ENCODE measurements at regions not wholly inside any gene's neighbourhood (a gene's known extent, or its start where the extent isn't known, plus 50 kb on each side); places are given as distances from the start of the nearest gene placed in this dataset.
"Not testable (repeated sequence)": the region's sequence is repeated elsewhere in the genome, so short reads cannot be mapped to it uniquely, and the experiment has no call there.

- DNase-seq (ENCODE audit: low spot score) = no peak
These were observed 860.5 kb downstream of the NCAM2 start for GRCh38 chr21:21858502-21859334.

GRCh38 chr21:21860888-21861287 is 862.7 kb downstream of the NCAM2 start:
- DNase-seq (ENCODE audit: low spot score) = no peak

DNA sequence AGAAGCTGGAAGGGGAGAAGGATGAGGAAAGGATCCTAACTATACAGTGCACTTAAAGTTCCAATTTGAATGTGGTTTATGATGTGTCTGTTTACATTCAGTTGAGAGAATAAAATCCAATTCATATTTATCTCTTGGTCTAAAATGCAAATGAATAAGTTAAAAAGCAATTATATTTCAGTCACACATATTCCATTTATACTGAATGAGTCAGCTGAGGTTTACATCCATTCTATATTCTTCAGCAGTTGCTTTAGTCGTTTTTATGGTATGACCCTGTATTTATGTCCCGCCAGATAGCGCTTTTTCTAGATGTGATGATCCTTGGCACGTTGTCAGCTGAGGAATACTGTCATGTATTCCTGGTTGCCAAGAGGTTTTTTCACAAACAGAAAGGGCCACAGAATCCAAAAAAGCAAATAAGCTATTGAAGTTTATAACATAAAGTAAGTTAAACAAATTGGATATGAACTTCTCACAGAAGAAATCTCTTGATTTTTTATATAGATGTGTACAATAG is 866.2 kb downstream of the NCAM2 start:
- DNase-seq (ENCODE audit: low spot score) = no peak

DNA sequence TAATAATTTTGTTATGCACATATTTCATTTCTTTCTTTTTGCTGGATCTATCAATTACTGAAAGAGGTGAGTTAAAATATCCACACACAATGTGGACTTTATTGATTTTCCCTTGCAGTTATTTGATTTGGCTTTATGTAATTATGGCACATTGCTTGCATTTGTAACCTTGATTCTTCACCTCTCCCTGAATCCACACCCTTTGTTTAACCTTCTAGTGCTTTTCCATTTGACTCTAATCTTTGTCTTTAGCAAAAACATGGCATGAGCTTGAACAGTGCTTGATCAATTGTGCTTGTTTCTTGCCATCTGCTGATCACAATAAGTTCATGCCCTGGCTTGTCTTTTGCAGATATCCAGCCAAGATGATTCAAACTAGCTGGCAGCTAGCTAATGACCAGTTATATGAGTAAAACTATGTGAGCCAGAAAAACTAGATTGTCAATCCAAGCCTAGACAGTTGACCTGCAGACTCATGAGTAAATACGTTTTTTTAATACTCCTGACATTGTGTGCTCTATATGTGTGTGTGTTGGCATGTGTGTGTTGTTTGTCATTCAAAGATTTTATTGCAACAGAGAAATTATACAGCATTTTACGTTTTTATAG is 899.2 kb downstream of the NCAM2 start:
- DNase-seq (ENCODE audit: low spot score) = no peak

- no peak for DNase-seq (ENCODE audit: low spot score)
These were observed 900.6 kb downstream of the NCAM2 start for GRCh38 chr21:21898801-21899200.

GRCh38 chr21:21902416-21902815 is 904.2 kb downstream of the NCAM2 start:
- DNase-seq (ENCODE audit: low spot score) = not testable (repeated sequence)

DNA sequence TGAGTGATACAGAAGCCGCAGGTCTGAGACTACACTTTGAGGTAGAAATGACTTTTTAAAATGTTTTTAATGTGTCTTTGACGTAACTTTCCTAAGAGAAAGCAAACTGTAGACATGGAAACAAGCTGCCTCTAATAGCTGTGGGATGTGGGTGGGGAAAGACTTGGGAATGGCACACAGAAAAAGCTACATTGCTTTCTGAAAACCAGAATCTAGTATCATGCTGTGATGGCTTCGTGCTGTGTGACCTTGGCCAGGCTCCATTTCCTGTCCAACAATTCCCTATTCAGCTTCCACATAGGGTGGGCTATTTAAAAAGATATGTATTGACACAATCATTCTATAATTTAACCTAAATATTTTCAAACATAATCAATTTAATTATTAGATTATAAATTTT is 909.1 kb downstream of the NCAM2 start:
- DNase-seq (ENCODE audit: low spot score) = peak; percentile 6

DNA sequence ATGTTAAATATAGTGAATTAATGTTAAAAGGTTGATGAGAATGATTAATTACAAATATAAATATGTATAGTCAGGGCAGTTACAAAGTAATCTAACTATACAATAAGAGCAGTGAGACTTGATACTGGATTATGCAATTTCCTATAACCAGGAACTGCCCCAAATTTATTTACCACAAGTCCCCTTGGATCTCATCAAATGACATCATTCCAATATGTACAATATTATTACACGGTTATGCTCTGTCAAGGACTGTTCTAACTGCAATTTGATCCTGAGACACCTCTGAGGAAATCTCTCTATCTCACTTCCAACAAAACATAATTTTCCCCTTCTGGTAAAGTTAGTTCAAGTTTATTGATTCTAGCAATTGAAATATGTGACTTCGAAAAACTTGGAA is 917.6 kb downstream of the NCAM2 start:
- no peak for DNase-seq (ENCODE audit: low spot score)

DNA sequence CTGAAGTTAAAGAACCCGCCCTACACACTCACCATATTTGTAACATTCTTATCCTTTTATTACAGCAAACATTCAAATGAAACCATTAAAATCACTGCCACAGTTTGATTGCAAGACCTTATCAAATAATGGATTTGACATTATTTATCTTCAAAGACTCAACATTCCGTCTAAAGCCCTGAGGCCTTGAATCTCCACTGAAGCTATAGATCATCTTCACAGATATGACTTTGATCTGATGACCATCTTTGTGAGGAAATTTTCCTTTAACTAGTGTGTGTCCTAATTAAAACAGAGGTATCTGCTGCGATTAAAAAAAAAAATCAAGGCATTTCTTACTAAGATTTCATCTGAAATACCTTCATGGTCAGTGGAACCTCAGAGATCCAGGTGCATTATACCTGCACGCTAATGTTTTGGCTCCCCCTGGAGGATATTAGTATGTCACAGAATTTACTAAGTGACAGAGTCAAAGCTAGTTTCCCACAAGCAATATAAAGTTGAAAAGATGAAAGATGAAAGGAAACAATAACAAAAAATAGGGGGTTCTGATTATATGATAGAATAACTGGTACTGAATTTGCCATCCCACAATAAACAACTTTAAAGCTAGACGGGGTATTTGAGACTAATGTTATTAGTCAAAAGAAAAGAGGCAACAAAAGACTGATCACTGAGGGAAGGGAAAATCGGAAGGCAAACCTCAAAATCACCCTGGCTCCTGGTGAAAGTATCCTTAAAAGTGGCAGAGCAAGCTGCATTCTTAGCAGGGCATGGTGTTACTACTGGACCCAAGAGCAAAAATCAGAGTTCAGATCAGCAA is 923.4 kb downstream of the NCAM2 start:
- DNase-seq (ENCODE audit: low spot score) = peak; percentile 3

DNA sequence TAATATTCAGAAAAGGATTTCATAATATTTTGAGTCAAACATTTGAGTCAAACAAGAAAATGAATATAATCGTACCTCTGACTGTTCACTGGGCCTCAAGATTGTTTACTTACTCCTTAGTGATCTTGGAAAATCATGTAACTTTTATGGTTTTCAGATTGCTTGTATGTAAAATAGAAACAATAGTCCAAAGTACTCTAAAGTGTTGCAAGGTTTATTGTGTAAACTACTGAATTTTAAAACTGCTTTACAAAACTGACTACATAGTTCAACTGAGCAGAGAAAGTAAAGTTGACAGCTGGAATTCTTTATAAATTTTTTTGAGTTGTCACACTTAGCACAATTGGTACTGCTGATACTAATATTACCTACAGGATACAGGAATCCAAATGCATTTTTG is 931.0 kb downstream of the NCAM2 start:
- no peak for DNase-seq (ENCODE audit: low spot score)

- no peak for DNase-seq (ENCODE audit: low spot score)
These were observed 931.6 kb downstream of the NCAM2 start for GRCh38 chr21:21929789-21930188.

- DNase-seq (ENCODE audit: low spot score) = no peak
These were observed 954.4 kb downstream of the NCAM2 start for GRCh38 chr21:21952566-21952965.

- DNase-seq (ENCODE audit: low spot score) = no peak
These were observed 957.0 kb downstream of the NCAM2 start for GRCh38 chr21:21955204-21955603.

DNA sequence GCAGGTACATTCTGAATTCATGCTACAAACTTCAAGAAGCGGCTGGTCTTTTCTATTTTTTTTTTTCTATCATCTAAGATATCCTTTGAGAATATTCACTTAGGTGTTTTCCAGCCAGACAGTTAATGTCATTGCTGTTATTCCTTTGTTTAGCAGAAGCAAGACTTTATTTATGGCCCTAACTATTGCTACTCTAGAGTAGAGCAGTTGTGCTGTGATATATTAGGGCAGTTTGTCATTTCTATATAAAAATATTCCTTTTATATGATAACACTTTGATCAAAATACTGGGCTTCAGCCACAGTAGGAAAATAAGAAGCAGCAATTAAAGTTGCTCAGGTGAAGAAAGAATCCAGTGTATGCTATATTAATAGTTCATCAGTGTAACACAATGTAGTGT is 959.3 kb downstream of the NCAM2 start:
- no peak for DNase-seq (ENCODE audit: low spot score)

- DNase-seq (ENCODE audit: low spot score) = no peak
These were observed 965.7 kb downstream of the NCAM2 start for GRCh38 chr21:21963911-21964310.

DNA sequence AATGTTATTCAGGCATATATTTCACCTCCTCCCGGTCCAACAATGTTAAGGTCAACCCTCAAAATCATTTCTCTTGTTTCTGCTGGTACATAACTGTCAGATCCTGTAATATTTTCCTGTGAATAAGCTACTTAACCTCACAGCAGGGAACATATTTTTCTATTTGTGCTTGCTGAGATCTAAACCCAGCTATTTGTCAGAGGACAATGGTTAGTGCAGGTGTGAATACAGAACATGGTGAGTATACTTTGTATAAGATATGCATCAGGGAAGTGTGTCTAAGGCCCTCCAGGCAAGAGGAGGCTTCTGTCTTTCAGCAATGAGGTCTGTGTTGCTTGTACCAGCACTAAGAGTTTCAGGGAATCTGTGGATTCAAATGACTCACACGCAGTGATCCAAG is 970.6 kb downstream of the NCAM2 start:
- DNase-seq (ENCODE audit: low spot score) = no peak

DNA sequence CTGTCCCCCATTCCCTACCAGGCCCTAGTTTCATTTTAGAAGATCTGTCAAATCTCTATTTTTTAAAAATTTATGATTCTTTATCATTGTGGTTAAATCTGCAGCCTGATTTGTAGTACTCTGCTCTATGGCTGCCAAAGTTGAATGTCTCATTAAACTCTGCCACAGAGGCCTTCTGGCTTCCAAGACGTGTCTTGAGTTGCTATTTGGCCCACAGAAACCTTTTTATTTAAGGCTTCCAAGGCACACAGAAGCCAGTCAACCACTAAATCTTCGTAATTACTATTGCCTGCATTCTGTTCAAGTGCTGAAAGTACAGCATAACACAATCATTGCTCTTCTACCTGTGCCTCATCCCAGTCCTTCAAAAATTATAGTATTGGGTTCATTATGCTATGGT is 971.0 kb downstream of the NCAM2 start:
- DNase-seq (ENCODE audit: low spot score) = peak; percentile 1

GRCh38 chr21:21971384-21971783 is 973.2 kb downstream of the NCAM2 start:
- no peak for DNase-seq (ENCODE audit: low spot score)

DNA sequence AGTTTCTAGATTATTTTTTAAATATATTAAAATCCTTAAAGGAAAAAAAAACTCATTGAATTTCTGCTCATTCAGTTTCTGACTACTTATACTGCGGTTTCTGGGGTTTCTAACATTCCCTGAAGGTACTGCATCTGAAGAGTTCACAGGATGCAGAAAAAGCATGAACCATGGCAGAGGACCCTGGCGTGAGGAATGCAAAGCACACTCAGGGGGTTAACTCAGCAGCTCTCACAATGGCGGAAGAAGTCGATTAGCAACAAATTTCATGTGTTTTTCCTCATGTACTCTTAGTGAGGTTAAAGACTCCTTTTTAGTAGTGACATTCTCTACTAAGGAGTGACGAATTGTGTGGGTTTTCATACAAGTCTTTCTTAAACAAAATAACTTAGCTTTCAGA is 975.6 kb downstream of the NCAM2 start:
- DNase-seq (ENCODE audit: low spot score) = no peak

GRCh38 chr21:21996891-21997290 is 998.7 kb downstream of the NCAM2 start:
- no peak for DNase-seq (ENCODE audit: low spot score)

DNA sequence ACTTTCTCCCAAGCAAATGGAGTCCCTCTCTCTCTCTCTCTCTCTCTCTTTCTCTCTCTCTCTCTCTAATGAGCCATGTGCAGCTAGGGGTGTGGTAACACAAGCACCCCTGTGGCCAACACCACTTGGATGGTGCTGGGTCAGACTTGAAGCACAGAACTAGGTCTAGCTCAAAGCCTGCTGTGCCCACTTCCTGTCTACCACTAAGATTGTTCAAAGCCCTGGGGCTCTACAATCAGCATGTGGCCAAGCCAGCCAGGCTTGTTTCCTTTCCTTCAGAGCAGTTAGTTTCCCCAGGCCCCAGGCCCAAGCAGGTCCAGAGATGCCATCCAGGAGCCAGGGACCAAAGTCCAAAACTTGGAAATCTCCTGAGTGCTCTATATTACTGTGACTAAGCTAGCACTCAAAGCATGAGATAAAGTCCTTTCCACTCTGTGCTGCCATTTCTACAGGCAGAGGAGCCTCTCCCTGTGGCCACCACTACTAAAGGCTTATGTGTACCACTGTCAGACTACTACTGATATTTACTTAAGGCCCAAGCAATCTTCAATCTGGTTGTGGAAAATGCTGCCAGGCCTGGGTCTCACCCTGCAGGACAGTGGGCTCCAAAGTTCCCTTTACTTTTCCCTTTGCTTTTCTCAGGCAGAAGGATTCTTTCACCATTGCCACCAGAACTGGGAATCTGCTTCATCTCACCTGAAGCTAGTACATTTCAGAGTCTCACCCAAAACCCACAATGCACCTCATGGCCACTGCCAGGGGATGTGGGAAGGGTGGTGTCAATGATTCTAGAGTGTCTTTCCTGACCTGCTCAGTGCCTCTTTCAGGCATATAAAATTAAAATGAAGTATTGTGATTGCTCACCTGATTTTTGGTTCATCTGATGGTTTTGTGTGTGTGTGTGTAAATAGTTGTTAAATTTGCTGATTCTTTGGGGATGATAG is 999.5 kb downstream of the NCAM2 start:
- no peak for DNase-seq (ENCODE audit: low spot score)

DNA sequence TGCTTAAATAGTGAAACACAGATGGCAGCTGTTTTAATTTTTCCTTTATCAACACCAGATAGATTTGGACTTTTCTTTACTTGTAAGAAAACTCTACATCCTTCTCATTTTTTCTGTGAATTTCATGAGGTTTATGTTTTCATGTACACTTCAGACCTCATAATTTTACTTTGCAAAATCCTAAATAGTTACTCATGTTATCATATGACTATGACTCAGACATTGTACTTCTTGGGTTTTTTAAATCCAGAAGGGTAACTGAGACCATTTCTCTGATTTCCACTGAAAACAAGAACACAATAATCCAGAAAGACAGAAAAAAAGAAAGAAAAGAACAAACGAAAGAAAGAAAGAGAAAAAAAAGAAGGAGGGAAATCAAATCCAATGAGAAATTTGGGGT is 1021.6 kb downstream of the NCAM2 start:
- DNase-seq (ENCODE audit: low spot score) = no peak
